Stimulated activated effector memory CD8-positive, alpha-beta T cell treated with anti-CD3 and anti-CD28 coated beads, Interleukin-12 subunit alpha, Interleukin-12 subunit beta, amount 100 ng/mL, for 72 hours (primary cell): ENCODE measurements at regions not wholly inside any gene's neighbourhood (a gene's known extent, or its start where the extent isn't known, plus 50 kb on each side); places are given as distances from the start of the nearest gene placed in this dataset.
"Not testable (repeated sequence)": the region's sequence is repeated elsewhere in the genome, so short reads cannot be mapped to it uniquely, and the experiment has no call there.

ENCODE experiments used
- ATAC-seq: fragments of 150-1000 bp; cut with Tn5 transposase; 2 replicates; pipeline ENCODE4 v1.10.0; 2021
- DNase-seq, 2 donors: peaks; one replicate each; pipeline ENCODE4 v3.0.0; 2021 to 2022; ENCODE audit warnings: low spot score in 2 of 2
- H3K27ac Mint-ChIP-seq: one replicate; pipeline ENCODE4 v1.8.0; 2022; ENCODE audit warnings: mild to moderate bottlenecking, mixed read lengths
- H3K36me3 Mint-ChIP-seq: one replicate; pipeline ENCODE4 v1.8.0; 2022; ENCODE audit warnings: mild to moderate bottlenecking, mixed read lengths
- H3K4me1 Mint-ChIP-seq: one replicate; pipeline ENCODE4 v1.8.0; 2022; ENCODE audit warnings: mixed read lengths
- H3K4me3 Mint-ChIP-seq: one replicate; pipeline ENCODE4 v1.8.0; 2022; ENCODE audit warnings: mild to moderate bottlenecking, mixed read lengths
- H3K9me3 Mint-ChIP-seq: one replicate; pipeline ENCODE4 v1.8.0; 2022; ENCODE audit warnings: mixed read lengths

- H3K36me3 Mint-ChIP-seq: no peaks in the 10 kb centered on the region
- H3K4me3 Mint-ChIP-seq: no peak overlapping the region
- no peak overlapping the region for H3K27ac Mint-ChIP-seq
- DNase-seq (no peak), ATAC-seq (no peak)
- H3K4me1 Mint-ChIP-seq: no peaks in the 10 kb centered on the region
- H3K9me3 Mint-ChIP-seq: no peaks in the 10 kb centered on the region
Observed at GRCh38 chr14:70269582-70269981, 80.8 kb upstream of the SLC8A3 start.

DNA sequence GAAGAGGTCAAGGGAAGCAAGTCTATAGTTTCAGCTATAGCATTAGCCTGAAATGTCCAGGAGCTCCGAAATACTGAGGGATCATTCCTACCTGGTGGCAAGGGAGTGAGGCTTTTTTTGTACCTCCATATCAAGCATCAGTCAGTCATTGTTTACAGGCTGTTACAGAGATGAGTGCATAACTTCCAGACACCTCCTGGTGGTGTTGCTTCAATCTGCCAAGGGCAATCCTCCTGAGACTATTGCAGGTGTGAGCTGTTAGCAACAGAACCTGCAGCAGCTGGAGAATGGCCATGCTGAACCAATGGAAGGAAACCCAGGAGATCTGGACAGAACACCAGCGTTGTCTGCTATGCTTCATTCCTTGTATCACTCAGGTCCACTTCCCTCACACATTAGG lies 80.0 kb upstream of the SLC8A3 start:
- no peaks in the 10 kb centered on the region for H3K9me3 Mint-ChIP-seq
- DNase-seq (no peak), ATAC-seq (peak; percentile 19)
- H3K36me3 Mint-ChIP-seq: no peaks in the 10 kb centered on the region
- no peak overlapping the region for H3K4me3 Mint-ChIP-seq
- no peak overlapping the region for H3K27ac Mint-ChIP-seq
- no peaks in the 10 kb centered on the region for H3K4me1 Mint-ChIP-seq

DNA sequence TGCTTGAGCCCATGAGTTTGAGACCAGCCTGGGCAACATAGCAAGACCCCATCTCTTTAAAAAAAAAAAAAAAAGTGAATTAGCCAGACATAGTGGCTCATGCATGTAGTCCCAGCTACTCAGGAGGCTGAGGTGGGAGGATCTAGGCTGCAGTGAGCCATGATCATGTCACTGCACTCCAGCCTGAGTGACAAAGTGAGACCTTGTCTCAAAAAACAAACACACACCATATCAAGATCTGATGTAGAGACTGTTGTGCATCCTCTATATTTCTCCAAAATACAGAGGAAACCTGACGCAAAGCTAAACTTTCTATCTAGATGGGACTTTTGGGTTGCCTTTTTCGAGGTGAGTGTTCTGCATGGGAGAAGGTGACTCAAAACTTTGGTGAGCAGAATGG lies 77.4 kb upstream of the SLC8A3 start:
- H3K36me3 Mint-ChIP-seq: no peaks in the 10 kb centered on the region
- H3K27ac Mint-ChIP-seq: no peak overlapping the region
- H3K4me1 Mint-ChIP-seq: no peaks in the 10 kb centered on the region
- DNase-seq: no peak
- no peaks in the 10 kb centered on the region for H3K9me3 Mint-ChIP-seq
- ATAC-seq: peak; percentile 62
- no peak overlapping the region for H3K4me3 Mint-ChIP-seq

GRCh38 chr14:70265422-70265821 lies 76.7 kb upstream of the SLC8A3 start:
- Mint-ChIP-seq H3K27ac (no peak overlapping the region), H3K36me3 (no peaks in the 10 kb centered on the region), H3K9me3 (no peaks in the 10 kb centered on the region), H3K4me1 (no peaks in the 10 kb centered on the region), H3K4me3 (no peak overlapping the region)
- no peak for DNase-seq
- no peak for ATAC-seq

DNA sequence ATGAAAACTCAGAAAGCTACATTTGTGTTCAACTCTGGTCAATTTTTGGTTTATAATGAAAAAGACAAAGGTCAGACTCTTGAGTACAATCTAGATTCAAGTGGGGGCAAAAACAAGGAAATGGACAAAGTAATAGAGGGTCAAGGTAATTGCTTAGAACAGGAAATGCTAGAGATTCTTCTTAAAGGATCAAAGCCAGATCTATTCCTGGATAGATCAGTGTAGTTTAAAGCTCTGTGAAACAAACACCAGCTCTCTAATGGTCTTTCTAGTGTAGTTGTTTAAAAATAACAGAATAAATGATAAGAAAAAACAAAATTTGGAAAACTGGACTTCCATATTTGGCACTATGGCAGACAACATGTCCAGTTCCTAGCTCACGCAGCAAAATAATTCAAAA lies 70.7 kb upstream of the SLC8A3 start:
- H3K36me3 Mint-ChIP-seq: no peaks in the 10 kb centered on the region
- no peak overlapping the region for H3K4me3 Mint-ChIP-seq
- H3K4me1 Mint-ChIP-seq: peaks cover 14% of the 10 kb centered on the region
- DNase-seq: no peak
- no peak overlapping the region for H3K27ac Mint-ChIP-seq
- no peaks in the 10 kb centered on the region for H3K9me3 Mint-ChIP-seq
- no peak for ATAC-seq

GRCh38 chr14:70257526-70257925 lies 68.8 kb upstream of the SLC8A3 start:
- Mint-ChIP-seq H3K4me3 (no peak overlapping the region), H3K4me1 (peaks cover 14% of the 10 kb centered on the region), H3K9me3 (no peaks in the 10 kb centered on the region), H3K36me3 (no peaks in the 10 kb centered on the region), H3K27ac (no peak overlapping the region)
- DNase-seq: no peak
- ATAC-seq: no peak

- Mint-ChIP-seq H3K36me3 (no peaks in the 10 kb centered on the region), H3K27ac (no peak overlapping the region), H3K4me1 (peaks cover 14% of the 10 kb centered on the region), H3K9me3 (no peaks in the 10 kb centered on the region), H3K4me3 (no peak overlapping the region)
- ATAC-seq (no peak), DNase-seq (no peak)
Observed at GRCh38 chr14:70256601-70257000, 67.8 kb upstream of the SLC8A3 start.

GRCh38 chr14:70255071-70256057 lies 66.6 kb upstream of the SLC8A3 start:
- H3K27ac Mint-ChIP-seq, DNase-seq, H3K9me3 Mint-ChIP-seq, H3K36me3 Mint-ChIP-seq: not testable (repeated sequence)
- H3K4me1 Mint-ChIP-seq: peaks cover 14% of the 10 kb centered on the region
- peak overlapping the region; percentile 55 for H3K4me3 Mint-ChIP-seq
- peak; percentile 28 for ATAC-seq

DNA sequence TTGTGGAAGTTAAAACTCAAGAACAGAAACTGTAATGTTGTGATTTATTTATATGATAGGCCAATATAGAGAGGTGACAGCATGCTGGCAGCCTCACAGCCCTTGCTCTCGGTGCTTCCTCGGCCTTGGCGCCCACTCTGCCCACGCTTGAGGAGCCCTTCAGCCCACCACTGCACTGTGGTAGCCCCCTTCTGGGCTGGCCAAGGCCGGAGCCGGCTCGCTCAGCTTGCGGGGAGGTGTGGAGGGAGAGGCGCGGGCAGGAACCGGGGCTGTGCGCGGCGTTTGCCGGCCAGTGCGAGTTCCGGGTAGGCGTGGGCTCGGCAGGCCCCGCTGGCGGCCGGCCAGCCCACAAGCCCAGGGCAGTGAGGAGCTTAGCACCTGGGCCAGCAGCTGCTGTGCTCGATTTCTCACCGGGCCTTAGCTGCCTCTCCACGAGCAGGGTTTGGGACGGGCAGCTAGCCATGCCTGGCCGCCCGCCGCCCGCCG lies 65.8 kb upstream of the SLC8A3 start:
- peak; percentile 55 for ATAC-seq
- peak in 1 of 2 donors; percentile 9 for DNase-seq
- no peaks in the 10 kb centered on the region for H3K36me3 Mint-ChIP-seq
- no peaks in the 10 kb centered on the region for H3K9me3 Mint-ChIP-seq
- peaks cover 14% of the 10 kb centered on the region for H3K4me1 Mint-ChIP-seq
- H3K4me3 Mint-ChIP-seq: peak overlapping the region; percentile 55
- H3K27ac Mint-ChIP-seq: no peak overlapping the region

DNA sequence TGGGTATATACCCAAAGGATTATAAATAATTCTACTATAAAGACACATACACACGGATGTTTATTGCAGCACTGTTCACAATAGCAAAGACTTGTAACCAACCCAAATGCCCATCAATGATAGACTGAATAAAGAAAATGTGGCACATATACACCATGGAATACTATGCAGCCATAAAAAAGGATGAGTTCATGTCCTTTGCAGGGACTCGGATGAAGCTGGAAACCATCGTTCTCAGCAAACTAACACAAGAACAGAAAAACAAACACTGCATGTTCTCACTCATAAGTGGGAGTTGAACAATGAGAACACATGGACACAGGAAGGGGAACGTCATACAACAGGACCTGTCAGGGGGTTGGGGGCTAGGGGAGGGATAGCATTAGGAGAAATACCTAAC lies 64.8 kb upstream of the SLC8A3 start:
- peaks cover 14% of the 10 kb centered on the region for H3K4me1 Mint-ChIP-seq
- not testable (repeated sequence) for H3K4me3 Mint-ChIP-seq, H3K9me3 Mint-ChIP-seq, H3K27ac Mint-ChIP-seq, DNase-seq, H3K36me3 Mint-ChIP-seq, ATAC-seq

- H3K36me3 Mint-ChIP-seq: no peaks in the 10 kb centered on the region
- no peak for ATAC-seq
- H3K4me1 Mint-ChIP-seq: no peaks in the 10 kb centered on the region
- H3K4me3 Mint-ChIP-seq: no peak overlapping the region
- no peak overlapping the region for H3K27ac Mint-ChIP-seq
- H3K9me3 Mint-ChIP-seq: peaks cover 3% of the 10 kb centered on the region
- DNase-seq: no peak
Observed at GRCh38 chr14:70245026-70245425, 56.3 kb upstream of the SLC8A3 start.

- ATAC-seq: no peak
- no peak for DNase-seq
- Mint-ChIP-seq H3K4me1 (no peaks in the 10 kb centered on the region), H3K9me3 (peaks cover 3% of the 10 kb centered on the region), H3K27ac (no peak overlapping the region), H3K36me3 (no peaks in the 10 kb centered on the region), H3K4me3 (no peak overlapping the region)
Observed at GRCh38 chr14:70239802-70240201, 51.1 kb upstream of the SLC8A3 start.

DNA sequence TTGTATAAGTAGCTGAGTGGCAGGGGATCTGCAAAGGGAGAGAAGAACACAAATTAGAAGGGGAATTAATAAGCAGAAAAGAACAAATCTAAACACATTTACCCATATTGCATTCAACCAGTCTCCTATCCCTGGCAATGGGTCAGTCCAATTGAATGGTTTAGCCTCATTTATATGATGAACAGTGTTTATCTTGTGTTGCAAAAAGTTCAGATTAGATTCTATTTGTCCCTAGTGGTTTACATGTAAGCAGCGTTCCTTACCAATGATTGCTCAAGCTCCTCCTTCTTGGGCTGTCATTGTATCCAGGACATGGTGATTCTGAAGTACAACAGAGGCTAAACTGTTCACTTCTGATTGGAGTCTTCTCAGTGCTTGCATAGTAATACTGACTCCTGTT lies 49.9 kb upstream of the SLC8A3 start:
- H3K4me3 Mint-ChIP-seq, DNase-seq, H3K36me3 Mint-ChIP-seq, ATAC-seq, H3K9me3 Mint-ChIP-seq, H3K27ac Mint-ChIP-seq, H3K4me1 Mint-ChIP-seq: not testable (repeated sequence)
